ENCODE measurements at regions not wholly inside any gene's neighbourhood (a gene's known extent, or its start where the extent isn't known, plus 50 kb on each side); places are given as distances from the start of the nearest gene placed in this dataset.

- no peak for TF ChIP-seq ZNF274 (IDR thresholded peaks at IDR 0.05; ENCODE audit: low read depth, low read length)
- no peak for TF ChIP-seq SUZ12 (IDR thresholded peaks at IDR 0.05; ENCODE audit: extremely low read depth, insufficient read depth, insufficient read length)
Observed at GRCh38 chr18:71529703-71530303, 1014.3 kb downstream of the CBLN2 start.
